Common myeloid progenitor, CD34-positive (primary cell): ENCODE measurements at regions not wholly inside any gene's neighbourhood (a gene's known extent, or its start where the extent isn't known, plus 50 kb on each side); places are given as distances from the start of the nearest gene placed in this dataset.

Experiments used
- CTCF ChIA-PET: fragments of 350-600 bp; sonication (Branson Sonifier 250); formaldehyde crosslinking; loops from one replicate; lab custom pipeline; 2021; ENCODE audit warnings: antibody characterized with exemption; lab: Charles Lee
- POLR2A ChIA-PET: fragments of 350-600 bp; sonication (Branson Sonifier 250); formaldehyde crosslinking; loops from one replicate; lab custom pipeline; 2021; ENCODE audit warnings: antibody characterized with exemption; lab: Charles Lee
- DNase-seq, 3 donors: peaks; one replicate each; pipeline versions ENCODE4 v3.0.0 to v3.0.0-alpha.2; 2013
- H3K27ac ChIP-seq, 2 experiments: 1 replicate in 1 of 2; 2 replicates in 1 of 2; pipeline ENCODE4 v1.7.0; 2013; ENCODE audit warnings: inconsistent platforms in 2 of 2, low read length in 2 of 2, mild to moderate bottlenecking in 2 of 2, low read depth in 1 of 2, moderate library complexity in 1 of 2; ENCODE audit not compliant: severe bottlenecking in 2 of 2, insufficient read depth in 1 of 2, poor library complexity in 1 of 2
- H3K27me3 ChIP-seq, 5 experiments: replicated peaks in 2 of 5; 1 replicate in 3 of 5; 2 replicates in 2 of 5; pipeline versions ENCODE4 v1.6.1 to v1.7.0; 2013; ENCODE audit warnings: low read length in 4 of 5, mild to moderate bottlenecking in 2 of 5, moderate library complexity in 2 of 5, inconsistent platforms in 1 of 5; ENCODE audit not compliant: insufficient read depth in 5 of 5, control insufficient read depth in 4 of 5
- H3K36me3 ChIP-seq, 4 experiments: 1 replicate in 2 of 4; 2 replicates in 2 of 4; pipeline versions ENCODE4 v1.6.1 to v1.7.0; 2013; ENCODE audit warnings: low read length in 3 of 4, control low read depth in 1 of 4, mild to moderate bottlenecking in 1 of 4; ENCODE audit not compliant: control insufficient read depth in 4 of 4, insufficient read depth in 4 of 4
- H3K4me1 ChIP-seq, 4 experiments: 1 replicate in 3 of 4; 2 replicates in 1 of 4; pipeline versions ENCODE4 v1.6.1 to v1.7.1; 2013; ENCODE audit warnings: low read length in 3 of 4, mild to moderate bottlenecking in 3 of 4, control low read depth in 1 of 4, inconsistent platforms in 1 of 4, moderate library complexity in 1 of 4; ENCODE audit not compliant: control insufficient read depth in 4 of 4, insufficient read depth in 4 of 4; ENCODE audit errors: control extremely low read depth in 1 of 4
- H3K4me3 ChIP-seq, 7 experiments: 1 replicate in 4 of 7; 2 replicates in 3 of 7; pipeline versions ENCODE4 v1.5.1 to v1.7.0; 2013; ENCODE audit warnings: mild to moderate bottlenecking in 7 of 7, low read length in 6 of 7, moderate library complexity in 6 of 7, inconsistent platforms in 2 of 7, low read depth in 2 of 7, control low read depth in 1 of 7; ENCODE audit not compliant: insufficient read depth in 4 of 7, control insufficient read depth in 1 of 7; ENCODE audit errors: extremely low read depth in 1 of 7
- H3K9me3 ChIP-seq, 5 experiments: 1 replicate in 4 of 5; 2 replicates in 1 of 5; pipeline versions ENCODE4 v1.6.1 to v1.7.1; 2013; ENCODE audit warnings: low read length in 4 of 5, mild to moderate bottlenecking in 2 of 5, inconsistent platforms in 1 of 5, low read depth in 1 of 5, moderate library complexity in 1 of 5; ENCODE audit not compliant: control insufficient read depth in 4 of 5, insufficient read depth in 2 of 5; ENCODE audit errors: control extremely low read depth in 1 of 5
- WGBS: methylation state at CpG from one replicate; pipeline ENCODE4 v1.1.5; 2013; ENCODE audit not compliant: insufficient coverage; 5-methylcytosine and 5-hydroxymethylcytosine counted together

DNA sequence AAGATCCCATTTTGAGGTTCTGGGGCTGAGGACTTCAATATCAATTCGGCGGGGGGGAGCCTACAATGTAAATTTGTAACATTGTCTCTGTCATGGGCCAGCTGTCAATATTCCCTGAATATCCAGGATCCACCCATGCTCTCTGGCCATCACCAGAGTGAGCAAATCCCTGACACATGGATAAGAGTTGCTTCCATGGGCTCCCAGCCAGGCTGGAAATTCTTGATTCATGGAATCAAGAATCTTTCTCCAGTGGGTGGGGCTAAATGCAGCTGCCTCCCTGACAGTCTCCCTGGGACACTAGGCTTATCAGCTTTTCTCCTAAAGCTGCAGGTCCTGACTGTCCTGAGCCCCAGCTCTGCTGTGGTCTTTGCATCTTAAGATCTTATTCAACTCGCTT, 86.9 kb upstream of the IGLL5 start:
- H3K4me3 ChIP-seq = no peak overlapping the region
- H3K9me3 ChIP-seq = no peaks in the 10 kb centered on the region
- H3K4me1 ChIP-seq = no peaks in the 10 kb centered on the region
- CTCF ChIA-PET = interaction anchor here (0.8 to 3.0 kb wide), 5 partner anchors 9 to 158 kb away, joined by 3 to 15 read pairs (median 4); no protein-coding TSS in a partner anchor
- DNase-seq = no peak
- no peak overlapping the region for H3K27ac ChIP-seq
- H3K27me3 ChIP-seq = peaks cover 0 to 3% (median 0%) of the 10 kb centered on the region in 5 experiments
- POLR2A ChIA-PET = no interaction called here
- no peaks in the 10 kb centered on the region for H3K36me3 ChIP-seq
- 100% methylated on average over 3 of the region's 3 CpGs for WGBS

DNA sequence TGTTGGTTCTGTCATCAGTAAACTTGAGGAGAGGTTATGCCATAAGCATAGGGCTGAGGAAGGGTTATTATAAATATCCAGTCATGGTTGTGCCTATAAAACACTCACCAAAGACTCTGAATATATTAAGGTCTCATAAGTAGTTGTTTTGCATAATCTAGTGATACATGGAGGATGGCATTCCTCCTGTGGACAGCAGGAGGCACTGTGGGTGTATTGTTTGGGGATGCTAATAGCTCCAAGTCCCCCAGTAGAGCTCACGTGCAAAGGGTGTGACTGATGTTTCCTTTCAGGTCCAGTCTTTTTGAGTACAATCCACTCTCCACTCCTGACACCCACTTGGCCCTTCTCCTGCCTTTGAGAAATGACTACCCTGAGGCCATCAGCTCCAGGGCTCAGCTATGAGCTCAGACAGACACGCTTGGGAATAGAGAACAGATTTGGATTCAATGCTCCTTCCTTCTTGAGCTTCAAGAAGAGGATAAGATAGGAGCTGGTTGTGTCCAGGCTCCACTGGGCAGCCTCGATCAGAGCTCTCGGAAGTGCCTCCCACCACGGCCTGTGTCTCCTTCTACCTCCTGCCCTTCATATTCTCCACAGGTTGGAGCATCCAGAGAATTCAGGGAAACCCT, 85.2 kb upstream of the IGLL5 start:
- WGBS = 81% methylated on average over 5 of the region's 5 CpGs
- no peak overlapping the region for H3K4me3 ChIP-seq
- no peaks in the 10 kb centered on the region for H3K36me3 ChIP-seq
- peak; percentile 48 to 72 (median 65) for DNase-seq
- POLR2A ChIA-PET = no interaction called here
- H3K27ac ChIP-seq = no peak overlapping the region
- peaks cover 0 to 3% (median 0%) of the 10 kb centered on the region in 4 experiments for H3K4me1 ChIP-seq
- H3K27me3 ChIP-seq = peaks cover 0 to 5% (median 0%) of the 10 kb centered on the region in 5 experiments
- CTCF ChIA-PET = interaction anchor here (0.6 to 3.0 kb wide), 17 partner anchors 10 to 593 kb away, joined by 3 to 15 read pairs (median 3); no protein-coding TSS in a partner anchor
- H3K9me3 ChIP-seq = no peaks in the 10 kb centered on the region

DNA sequence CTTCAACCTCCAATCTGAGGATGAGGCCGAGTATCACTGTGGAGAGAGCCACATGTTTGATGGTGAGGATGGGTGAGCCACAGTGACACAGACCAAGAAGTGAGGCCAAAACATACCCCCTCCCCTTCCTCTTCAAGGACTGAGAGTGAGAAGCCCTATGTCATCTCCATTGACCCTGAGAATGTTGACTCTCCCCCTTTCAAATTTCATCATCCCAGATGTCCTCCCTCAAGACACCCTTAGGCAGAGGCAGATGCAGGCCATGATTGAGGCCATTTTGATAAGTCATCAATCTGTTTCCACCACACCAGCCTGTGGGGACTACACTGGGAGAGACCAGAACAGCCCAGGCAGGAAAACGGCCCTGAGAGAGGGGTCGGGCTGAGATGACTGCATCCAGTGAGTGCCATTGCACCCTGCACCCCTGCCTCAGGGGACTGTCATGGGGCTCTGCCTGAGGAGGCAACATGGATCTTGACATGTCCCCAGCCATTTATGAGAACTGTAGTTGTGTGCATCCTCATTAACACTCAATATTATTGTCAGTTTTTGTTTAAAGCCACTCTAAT, 84.2 kb upstream of the IGLL5 start:
- CTCF ChIA-PET = interaction anchor here (0.8 to 3.0 kb wide), 8 partner anchors 11 to 156 kb away, joined by 3 to 15 read pairs (median 7); no protein-coding TSS in a partner anchor
- Histone ChIP-seq H3K4me1 (peaks cover 0 to 3% (median 0%) of the 10 kb centered on the region in 4 experiments), H3K27ac (no peak overlapping the region), H3K36me3 (no peaks in the 10 kb centered on the region), H3K9me3 (no peaks in the 10 kb centered on the region), H3K27me3 (peaks cover 0 to 5% (median 0%) of the 10 kb centered on the region in 5 experiments), H3K4me3 (no peak overlapping the region)
- no peak for DNase-seq
- 100% methylated on average over 2 of the region's 3 CpGs for WGBS
- POLR2A ChIA-PET = no interaction called here

DNA sequence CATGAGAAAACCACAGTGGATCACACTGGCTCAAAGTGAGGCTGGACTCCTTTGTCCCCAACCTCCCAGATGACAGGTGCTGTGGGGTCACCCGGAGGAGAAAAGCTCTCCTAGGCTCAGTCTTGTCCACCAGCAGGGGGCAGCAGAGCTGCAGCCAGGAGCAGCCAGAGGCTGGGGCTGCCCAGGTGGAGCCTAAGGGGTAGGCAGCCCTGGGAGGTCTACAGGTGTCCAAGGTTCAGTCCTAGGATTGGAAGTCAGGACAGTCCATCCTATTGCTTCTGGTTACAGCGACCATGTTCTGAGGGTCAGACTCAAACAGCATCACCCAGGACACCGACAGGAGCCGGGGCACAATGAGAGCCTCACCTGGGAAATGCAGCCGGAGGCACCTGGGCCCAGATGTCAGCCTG, 77.6 kb upstream of the IGLL5 start:
- DNase-seq = peak; percentile 50 to 67 (median 59)
- ChIA-PET CTCF (interaction anchor here (0.6 to 3.7 kb wide), 17 partner anchors 8 to 312 kb away, joined by 3 to 40 read pairs (median 4); no protein-coding TSS in a partner anchor), POLR2A (no interaction called here)
- Histone ChIP-seq H3K36me3 (no peaks in the 10 kb centered on the region), H3K27ac (no peak overlapping the region), H3K4me3 (no peak overlapping the region), H3K9me3 (no peaks in the 10 kb centered on the region), H3K4me1 (peaks cover 0 to 11% (median 3%) of the 10 kb centered on the region in 4 experiments), H3K27me3 (peaks cover 0 to 4% (median 0%) of the 10 kb centered on the region in 5 experiments)
- 73% methylated on average over 5 of the region's 5 CpGs for WGBS

DNA sequence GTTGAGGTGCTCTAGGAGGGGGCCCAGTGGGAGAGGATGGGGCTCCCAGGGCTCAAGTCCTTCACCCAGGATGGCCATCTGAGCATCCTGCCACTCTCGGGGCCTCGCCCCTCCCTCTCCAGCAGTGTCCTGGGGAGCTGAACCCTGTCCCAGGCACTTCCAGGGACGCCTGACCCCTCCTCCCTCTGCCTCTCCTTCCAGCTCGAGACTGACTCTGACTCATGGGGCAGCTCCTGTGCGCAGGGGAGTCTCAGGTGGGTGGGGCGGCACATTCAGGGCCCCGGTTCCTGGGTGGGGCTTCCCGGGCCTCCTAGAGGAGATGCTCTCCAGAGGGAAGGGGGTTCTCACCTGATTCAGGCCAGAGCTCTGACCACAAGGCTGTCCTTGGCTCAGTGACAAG, 77.1 kb upstream of the IGLL5 start:
- H3K9me3 ChIP-seq = no peaks in the 10 kb centered on the region
- H3K4me3 ChIP-seq = no peak overlapping the region
- ChIA-PET CTCF (interaction anchor here (0.6 to 3.7 kb wide), 16 partner anchors 8 to 148 kb away, joined by 3 to 40 read pairs (median 4); no protein-coding TSS in a partner anchor), POLR2A (no interaction called here)
- WGBS = 82% methylated on average over 8 of the region's 8 CpGs
- H3K27ac ChIP-seq = no peak overlapping the region
- no peaks in the 10 kb centered on the region for H3K36me3 ChIP-seq
- peaks cover 0 to 15% (median 8%) of the 10 kb centered on the region in 4 experiments for H3K4me1 ChIP-seq
- H3K27me3 ChIP-seq = peaks cover 0 to 4% (median 0%) of the 10 kb centered on the region in 5 experiments
- no peak for DNase-seq

DNA sequence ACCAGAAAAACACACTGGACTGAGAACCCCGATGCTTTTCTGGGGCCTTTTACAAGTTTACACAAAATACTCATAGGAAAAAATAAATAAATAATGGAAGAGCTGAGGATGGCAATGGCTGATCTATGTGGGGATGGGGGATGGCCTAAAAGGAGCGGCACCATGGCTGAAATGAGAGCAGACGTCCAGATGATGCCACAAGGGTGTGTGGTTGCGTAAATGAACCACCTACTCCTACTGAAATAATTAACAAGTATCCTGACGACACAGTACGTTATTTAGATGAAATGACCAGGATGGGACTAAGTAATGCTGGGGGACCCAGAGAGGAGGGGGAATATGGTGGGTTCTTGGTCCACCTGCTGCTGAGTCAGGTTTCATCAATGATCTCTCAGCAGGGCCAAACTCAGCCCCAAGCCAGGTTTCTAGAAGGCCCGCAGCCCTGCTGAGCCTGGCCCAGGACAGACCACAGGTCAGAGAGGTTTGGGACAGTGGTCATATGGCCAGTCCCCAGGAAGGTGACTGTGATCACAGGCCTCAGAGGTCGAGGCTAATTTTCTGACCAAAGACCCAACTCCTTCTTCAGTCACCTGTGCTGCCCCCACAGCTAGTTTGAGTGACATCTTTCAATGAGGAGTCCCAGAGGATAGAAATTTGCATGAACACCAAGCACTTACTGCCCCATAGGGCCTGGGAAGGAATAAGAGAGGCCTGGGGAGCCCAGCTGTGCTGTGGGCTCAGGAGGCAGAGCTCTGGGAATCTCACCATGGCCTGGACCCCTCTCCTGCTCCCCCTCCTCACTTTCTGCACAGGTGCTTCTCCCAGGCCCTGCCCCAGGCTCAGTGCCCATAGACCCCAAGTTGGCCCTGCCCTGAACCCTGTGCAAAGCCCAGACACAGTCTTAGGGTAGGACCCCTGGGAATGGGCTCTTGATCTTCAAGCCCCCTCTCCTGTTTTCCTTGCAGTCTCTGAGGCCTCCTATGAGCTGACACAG, 76.3 kb upstream of the IGLL5 start:
- no peak for DNase-seq
- no peak overlapping the region for H3K27ac ChIP-seq
- H3K36me3 ChIP-seq = no peaks in the 10 kb centered on the region
- peaks cover 0 to 4% (median 0%) of the 10 kb centered on the region in 5 experiments for H3K27me3 ChIP-seq
- ChIA-PET POLR2A (no interaction called here), CTCF (interaction anchor here (0.9 to 3.7 kb wide), 12 partner anchors 12 to 147 kb away, joined by 3 to 40 read pairs (median 4); no protein-coding TSS in a partner anchor)
- no peak overlapping the region for H3K4me3 ChIP-seq
- no peaks in the 10 kb centered on the region for H3K9me3 ChIP-seq
- peaks cover 3 to 24% (median 12%) of the 10 kb centered on the region in 4 experiments for H3K4me1 ChIP-seq
- 97% methylated on average over 4 of the region's 8 CpGs for WGBS
